Right cardiac atrium (tissue), 5 donors: ENCODE measurements at regions not wholly inside any gene's neighbourhood (a gene's known extent, or its start where the extent isn't known, plus 50 kb on each side); places are given as distances from the start of the nearest gene placed in this dataset.

Experiments
- ATAC-seq, 2 donors: fragments of 200-7000 bp; cut with Tn5 transposase; one replicate each; pipeline versions ENCODE4 v1.8.0 to v1.9.1; 2020; ENCODE audit warnings: moderate library complexity in 2 of 2, mild to moderate bottlenecking in 1 of 2
- DNase-seq, 3 donors: peaks; one replicate each; pipeline ENCODE4 v3.0.0-alpha.2; 2020
- H3K27ac ChIP-seq: one replicate; pipeline ENCODE4 v1.5.1; 2013; ENCODE audit warnings: mild to moderate bottlenecking, low read length, control low read depth, moderate library complexity
- H3K27me3 ChIP-seq: one replicate; pipeline ENCODE4 v1.6.1; 2013; ENCODE audit not compliant: control insufficient read depth, insufficient read depth
- H3K4me1 ChIP-seq: one replicate; pipeline ENCODE4 v1.6.1; 2013; ENCODE audit warnings: low read length; ENCODE audit not compliant: control insufficient read depth, insufficient read depth
- H3K4me3 ChIP-seq: one replicate; pipeline ENCODE4 v1.5.1; 2013; ENCODE audit warnings: low read length, control low read depth
- H3K9me3 ChIP-seq: one replicate; pipeline ENCODE4 v1.6.1; 2013; ENCODE audit warnings: low read length; ENCODE audit not compliant: control insufficient read depth
- WGBS: extraction: QIAGEN DNeasy Blood & Tissue Kit; methylation state at CpG from one replicate; pipeline ENCODE4 v1.1.7; 2013; 5-methylcytosine and 5-hydroxymethylcytosine counted together
- intact Hi-C, 4 donors: fragments of 100-400 bp; cut with DNase I; formaldehyde crosslinking; loops; one replicate each; pipeline versions ENCODE4 v1.11.0 to v1.14.0; 2022 to 2023
- donor health status: healthy with polysubstance abuse.
- donor health status: DM: no; HTN: yes; CAD: no.
- donor health status: DM: no; HTN: no; CAD: no.
- donor health status: DM: no; HTN: yes; CAD: no; lungs with severe emphysema.
- donor health status: DM: yes; HTN: yes; CAD: no.

DNA sequence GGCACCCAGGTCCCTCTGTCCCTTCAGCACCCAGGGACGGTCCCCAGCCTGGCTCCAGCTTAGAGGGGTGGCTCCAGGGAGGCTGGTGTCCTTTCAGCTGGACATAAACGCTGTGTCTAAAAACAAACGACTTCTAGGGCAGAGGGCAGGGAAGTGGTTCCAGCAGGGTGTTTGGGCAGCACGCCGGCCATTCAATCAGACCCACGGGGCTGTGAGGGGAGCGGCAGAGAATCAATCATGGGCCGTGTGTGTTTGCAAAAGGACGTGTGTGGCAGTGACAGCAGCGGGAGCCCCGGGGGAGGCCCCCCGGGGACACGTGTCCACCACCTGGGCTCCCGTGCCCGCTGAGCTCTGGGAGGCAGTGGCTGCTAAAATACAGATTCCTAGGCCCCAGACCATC, 127.7 kb downstream of the MN1 start:
- Histone ChIP-seq H3K9me3 (no peaks in the 10 kb centered on the region), H3K27me3 (no peaks in the 10 kb centered on the region), H3K27ac (peak overlapping the region; percentile 43), H3K4me3 (no peak overlapping the region), H3K4me1 (peaks cover 14% of the 10 kb centered on the region)
- 29% methylated on average over 15 of the region's 15 CpGs for WGBS
- ATAC-seq (no peak), DNase-seq (peak in 2 of 3 donors; percentile 69 to 70)
- intact Hi-C loops: loop anchor here in 1 of 4 donors (10.0 kb wide), 1 partner anchor 121 kb away; no protein-coding TSS in a partner anchor

DNA sequence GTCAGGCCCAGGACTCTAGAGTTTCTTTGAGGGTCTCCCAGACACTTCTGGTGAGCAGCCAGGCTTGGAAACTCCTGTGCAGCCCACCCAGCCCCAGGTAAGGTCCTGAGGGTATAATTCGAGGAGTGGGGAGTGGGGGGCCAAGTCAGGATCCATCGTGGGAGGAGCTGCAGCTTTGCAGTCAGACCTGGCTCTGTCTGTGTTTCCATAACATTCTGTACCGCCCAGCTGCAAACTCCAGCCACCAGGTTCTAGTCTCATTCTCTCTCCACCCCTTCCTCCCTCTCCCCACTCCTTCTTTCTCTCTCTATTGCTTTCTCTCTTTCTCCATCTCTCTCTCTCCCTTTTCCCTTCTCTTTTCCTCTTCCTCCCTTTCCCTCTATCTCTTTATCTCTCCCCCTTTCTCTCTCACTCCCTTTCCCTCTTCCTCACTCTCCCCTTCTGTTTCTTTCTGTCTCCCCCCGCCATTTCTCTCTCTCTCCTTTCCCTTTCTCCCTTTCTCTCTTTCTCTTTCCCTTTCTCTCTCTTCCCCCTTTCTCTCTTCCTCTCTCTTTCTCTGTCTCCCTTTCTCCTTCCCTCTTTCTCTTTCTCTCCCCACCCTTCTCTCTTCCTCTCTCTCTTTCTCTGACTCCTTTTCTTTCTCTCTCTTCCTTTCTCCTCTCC, 127.2 kb downstream of the MN1 start:
- Histone ChIP-seq H3K27ac (no peak overlapping the region), H3K4me3 (no peak overlapping the region), H3K4me1 (peaks cover 14% of the 10 kb centered on the region), H3K27me3 (no peaks in the 10 kb centered on the region), H3K9me3 (no peaks in the 10 kb centered on the region)
- WGBS: 49% methylated on average over 4 of the region's 4 CpGs
- DNase-seq: no peak
- ATAC-seq: no peak
- intact Hi-C loops: loop anchor here in 1 of 4 donors (10.0 kb wide), 1 partner anchor 120 kb away; no protein-coding TSS in a partner anchor

DNA sequence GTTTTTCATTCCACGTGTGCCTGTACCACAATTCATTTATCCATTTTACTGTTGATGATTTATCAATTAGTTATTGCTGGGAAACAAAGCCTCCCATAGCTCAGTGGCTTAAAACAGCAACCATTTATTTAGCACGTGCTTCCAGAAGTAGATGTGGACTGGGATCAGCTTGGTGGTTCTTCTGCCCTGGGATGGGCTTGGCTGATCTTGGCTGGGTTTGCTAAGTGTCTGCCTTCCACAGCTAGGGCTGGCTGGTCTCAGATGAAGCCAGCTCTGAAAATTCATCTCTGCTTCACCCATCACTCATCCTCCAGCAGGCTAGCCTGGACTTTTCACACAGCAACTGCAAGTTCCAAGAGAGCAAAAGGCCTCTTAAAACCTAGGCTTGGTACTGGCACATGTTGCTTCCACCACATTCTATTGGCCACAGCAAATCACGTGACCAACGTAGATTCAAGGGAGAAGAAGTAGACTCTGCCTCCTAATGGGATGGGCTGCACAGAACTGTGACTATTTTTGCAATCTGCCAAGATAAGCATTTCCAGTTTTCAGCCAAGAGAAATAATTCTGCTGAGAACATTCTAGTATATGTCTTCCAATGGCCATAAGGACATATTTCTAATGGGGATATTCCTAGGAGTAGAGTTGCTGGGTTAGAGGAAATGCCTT, 124.9 kb downstream of the MN1 start:
- Histone ChIP-seq H3K27me3 (no peaks in the 10 kb centered on the region), H3K27ac (no peak overlapping the region), H3K4me1 (peaks cover 3% of the 10 kb centered on the region), H3K9me3 (no peaks in the 10 kb centered on the region), H3K4me3 (no peak overlapping the region)
- peak; percentile 40 to 46 for ATAC-seq
- 78% methylated on average over 4 of the region's 4 CpGs for WGBS
- intact Hi-C loops: loop anchor here in 1 of 4 donors (10.0 kb wide), 1 partner anchor 118 kb away; no protein-coding TSS in a partner anchor
- no peak for DNase-seq

DNA sequence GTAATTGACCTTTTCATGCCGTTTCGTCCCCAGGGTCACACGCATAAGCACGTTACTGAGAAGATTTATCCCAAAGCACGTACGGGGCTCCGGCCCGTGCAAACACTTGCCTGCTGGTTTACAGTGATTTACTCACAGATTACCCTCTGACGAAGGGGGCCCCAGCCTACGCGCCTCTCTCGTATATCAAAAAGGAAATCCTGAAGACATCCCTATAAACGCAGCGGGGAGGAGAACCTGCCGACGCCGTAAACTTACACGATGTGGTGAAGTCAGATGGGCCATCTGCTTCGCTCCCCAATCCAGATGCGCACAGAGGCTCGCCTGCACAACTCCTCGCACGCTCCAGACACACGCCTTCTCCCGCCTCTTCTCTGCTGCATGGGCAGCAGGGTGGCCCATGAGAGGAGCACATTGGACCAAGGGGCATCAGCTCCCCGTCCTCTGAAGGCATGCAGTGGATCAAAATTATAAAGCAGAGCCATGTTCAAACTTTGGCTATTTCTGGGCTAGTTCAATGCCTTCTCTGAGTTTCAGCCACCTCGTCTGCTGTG, 123.6 kb downstream of the MN1 start:
- ATAC-seq: no peak

DNA sequence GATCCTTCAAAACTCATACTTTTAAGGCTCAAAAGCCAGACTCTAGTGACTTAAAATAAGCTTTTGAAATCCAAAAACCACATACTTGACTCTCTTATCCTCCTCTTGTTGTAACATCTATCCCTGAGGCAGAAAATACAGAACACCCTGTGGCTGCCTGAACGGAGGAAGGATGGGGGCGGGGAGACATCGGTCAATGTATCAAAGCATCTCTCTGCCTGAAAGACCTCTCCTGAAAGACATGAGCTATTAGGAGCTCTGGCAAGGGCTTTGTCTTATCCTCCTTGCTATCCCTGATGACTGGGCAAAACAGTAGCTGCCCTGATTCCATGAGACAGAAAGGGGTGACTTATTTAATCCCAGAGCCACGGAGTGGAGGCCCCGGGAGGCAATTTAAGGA, 122.4 kb downstream of the MN1 start:
- H3K9me3 ChIP-seq: no peaks in the 10 kb centered on the region
- H3K27me3 ChIP-seq: no peaks in the 10 kb centered on the region
- H3K27ac ChIP-seq: no peak overlapping the region
- no peak for ATAC-seq
- H3K4me1 ChIP-seq: no peaks in the 10 kb centered on the region
- WGBS: 64% methylated on average over 5 of the region's 5 CpGs
- H3K4me3 ChIP-seq: no peak overlapping the region
- DNase-seq: no peak
- intact Hi-C loops: loop anchor here in 1 of 4 donors (10.0 kb wide), 1 partner anchor 116 kb away; no protein-coding TSS in a partner anchor

More for the DNA sequence above, 123.6 kb downstream of the MN1 start:
- Histone ChIP-seq H3K4me1 (peaks cover 3% of the 10 kb centered on the region), H3K27ac (no peak overlapping the region), H3K9me3 (no peaks in the 10 kb centered on the region), H3K4me3 (no peak overlapping the region), H3K27me3 (no peaks in the 10 kb centered on the region)
- WGBS: 76% methylated on average over 27 of the region's 27 CpGs
- DNase-seq: no peak
- intact Hi-C loops: loop anchor here in 1 of 4 donors (10.0 kb wide), 1 partner anchor 117 kb away; no protein-coding TSS in a partner anchor

DNA sequence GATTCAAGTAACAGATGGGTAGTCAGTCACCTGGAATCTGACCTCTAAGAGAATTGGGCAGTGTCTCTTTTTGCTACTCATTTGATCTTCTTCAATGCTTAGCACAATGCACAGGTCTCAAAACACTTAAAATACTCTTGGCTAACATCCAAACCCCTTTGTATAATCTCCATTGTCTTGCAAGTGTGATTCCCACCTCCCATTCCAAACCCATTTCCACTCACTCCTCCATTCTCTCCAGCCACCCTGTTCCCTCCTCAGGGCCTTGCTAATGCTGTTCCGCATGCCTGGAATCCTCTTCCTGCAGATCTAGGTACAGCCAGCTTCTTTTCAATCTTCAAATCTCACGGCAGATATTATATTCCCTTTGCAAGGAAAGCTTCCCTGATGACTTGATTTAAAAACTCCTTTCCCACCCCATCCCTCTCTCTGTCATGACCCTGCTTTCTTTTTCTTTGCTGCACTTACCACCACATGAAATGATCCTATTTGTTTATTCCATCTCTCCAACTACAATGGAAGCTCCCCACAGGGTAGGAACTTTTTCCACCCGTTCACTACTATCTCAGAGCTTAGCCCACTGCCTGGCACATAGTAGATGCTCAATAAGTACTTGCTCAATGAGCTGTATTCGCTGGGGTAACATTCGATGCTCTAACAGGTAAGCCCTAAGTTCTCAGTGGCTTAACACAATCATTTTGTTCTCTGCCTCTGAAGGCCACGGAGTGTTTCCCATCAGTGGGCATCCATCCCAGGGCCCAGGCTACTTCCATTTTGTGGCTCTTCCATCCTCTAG, 121.7 kb downstream of the MN1 start:
- Histone ChIP-seq H3K4me1 (no peaks in the 10 kb centered on the region), H3K4me3 (no peak overlapping the region), H3K27ac (no peak overlapping the region), H3K27me3 (no peaks in the 10 kb centered on the region), H3K9me3 (no peaks in the 10 kb centered on the region)
- DNase-seq: no peak
- intact Hi-C loops: loop anchor here in 1 of 4 donors (10.0 kb wide), 1 partner anchor 115 kb away; no protein-coding TSS in a partner anchor
- 94% methylated on average over 6 of the region's 6 CpGs for WGBS
- no peak for ATAC-seq

DNA sequence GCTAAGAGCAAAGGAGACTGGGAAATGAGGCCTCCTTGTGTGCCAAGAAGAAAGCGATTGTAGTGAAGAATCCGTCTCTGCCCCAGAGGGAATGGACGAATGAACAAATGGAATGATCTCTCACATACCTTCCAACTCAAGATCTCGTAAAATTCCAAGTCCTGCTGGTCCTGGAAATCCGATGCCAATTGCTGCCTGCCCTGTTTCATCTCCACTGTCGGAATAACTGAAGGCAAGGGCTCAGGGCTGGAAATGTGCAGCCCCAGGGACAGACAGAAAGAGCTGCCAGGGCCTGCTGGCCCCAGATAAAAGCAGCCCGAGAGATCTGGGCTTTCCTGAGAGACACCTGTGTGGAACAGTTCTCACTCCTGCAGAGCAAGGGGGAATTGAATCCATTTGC, 120.9 kb downstream of the MN1 start:
- 82% methylated on average over 7 of the region's 7 CpGs for WGBS
- H3K4me3 ChIP-seq: no peak overlapping the region
- H3K27me3 ChIP-seq: no peaks in the 10 kb centered on the region
- intact Hi-C loops: no loop called here
- DNase-seq (no peak), ATAC-seq (no peak)
- H3K27ac ChIP-seq: no peak overlapping the region
- peaks cover 3% of the 10 kb centered on the region for H3K4me1 ChIP-seq
- no peaks in the 10 kb centered on the region for H3K9me3 ChIP-seq

DNA sequence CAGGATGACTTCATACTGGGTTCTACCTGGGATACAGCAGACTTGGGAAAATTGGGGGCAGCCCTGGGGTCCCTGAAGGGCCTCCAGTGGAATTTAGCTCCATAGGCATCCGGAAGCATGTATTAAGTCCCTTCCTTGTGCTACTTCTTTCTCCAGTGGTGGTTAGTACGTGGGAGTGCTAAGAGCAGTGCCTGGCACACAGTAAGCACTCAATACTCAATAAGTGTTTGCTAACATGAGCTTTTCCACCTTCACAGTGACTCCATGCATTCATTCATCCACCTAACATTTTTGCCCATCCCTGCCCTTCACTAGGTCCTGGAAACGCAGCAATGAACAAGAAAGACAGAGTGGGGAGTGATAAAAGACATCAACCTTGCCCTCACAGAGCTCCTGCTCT, 120.5 kb downstream of the MN1 start:
- Histone ChIP-seq H3K27ac (no peak overlapping the region), H3K9me3 (no peaks in the 10 kb centered on the region), H3K4me1 (peaks cover 5% of the 10 kb centered on the region), H3K27me3 (no peaks in the 10 kb centered on the region), H3K4me3 (no peak overlapping the region)
- ATAC-seq: no peak
- intact Hi-C loops: no loop called here
- no peak for DNase-seq
- 84% methylated on average over 3 of the region's 3 CpGs for WGBS

DNA sequence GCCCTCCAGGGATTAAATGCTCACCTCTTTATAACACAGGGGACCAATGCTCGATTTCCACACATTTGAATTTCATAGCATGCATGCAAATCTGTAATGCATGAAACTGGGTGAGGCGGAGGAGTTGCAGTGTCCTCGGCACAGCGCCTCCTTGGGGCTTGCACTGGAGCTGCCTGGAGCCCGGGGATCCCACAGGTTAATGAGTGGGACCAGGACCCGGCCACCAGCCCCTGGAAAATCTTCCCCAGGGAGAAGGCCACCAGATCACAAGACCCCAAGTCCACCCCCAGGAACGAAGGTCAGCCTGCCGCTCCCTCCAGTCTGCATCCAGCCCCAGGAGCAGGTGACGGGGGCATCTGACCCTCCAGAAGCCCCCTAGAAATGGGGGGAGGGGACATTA, 119.1 kb downstream of the MN1 start:
- intact Hi-C loops: no loop called here
- no peak for ATAC-seq
- WGBS: 74% methylated on average over 9 of the region's 9 CpGs

DNA sequence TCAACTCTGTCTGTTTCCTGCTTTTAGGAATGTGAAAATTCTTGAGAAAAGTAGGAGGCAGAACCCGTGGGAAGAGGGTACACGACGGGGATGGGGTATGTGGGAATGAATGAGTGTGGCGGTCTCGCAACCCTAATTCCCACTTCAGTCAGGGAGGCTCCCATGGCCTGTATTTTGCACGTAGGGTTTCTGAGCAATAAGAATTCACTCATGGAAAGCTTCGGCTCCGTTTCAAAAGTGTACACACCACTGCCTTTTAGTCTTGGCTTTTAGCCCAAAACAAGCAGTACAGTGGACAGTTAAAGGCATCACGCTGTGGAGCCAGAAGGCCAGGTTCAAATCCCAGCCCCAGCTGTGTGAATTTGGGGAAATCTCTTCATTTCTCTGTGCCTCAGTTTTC, 116.7 kb downstream of the MN1 start:
- H3K4me3 ChIP-seq: no peak overlapping the region
- peaks cover 9% of the 10 kb centered on the region for H3K4me1 ChIP-seq
- WGBS: 43% methylated on average over 9 of the region's 9 CpGs
- ATAC-seq (peak in 1 of 2 donors; percentile 9), DNase-seq (no peak)
- intact Hi-C loops: no loop called here
- H3K9me3 ChIP-seq: no peaks in the 10 kb centered on the region
- no peaks in the 10 kb centered on the region for H3K27me3 ChIP-seq
- peak overlapping the region; percentile 47 for H3K27ac ChIP-seq

More for the DNA sequence above, 119.1 kb downstream of the MN1 start:
- H3K4me3 ChIP-seq: no peak overlapping the region
- DNase-seq: no peak
- no peaks in the 10 kb centered on the region for H3K9me3 ChIP-seq
- no peak overlapping the region for H3K27ac ChIP-seq
- H3K27me3 ChIP-seq: no peaks in the 10 kb centered on the region
- peaks cover 9% of the 10 kb centered on the region for H3K4me1 ChIP-seq
